DND-41 (cell line): ENCODE measurements at regions not wholly inside any gene's neighbourhood (a gene's known extent, or its start where the extent isn't known, plus 50 kb on each side); places are given as distances from the start of the nearest gene placed in this dataset.

Source experiments
- ATAC-seq: fragments of 200-7000 bp; cut with Tn5 transposase; 3 replicates; pipeline ENCODE4 v1.9.1; 2021; ENCODE audit warnings: low read depth; ENCODE audit not compliant: insufficient read depth
- DNase-seq: peaks from one replicate; pipeline ENCODE4 v3.0.0-alpha.2; 2020
- H2AFZ ChIP-seq: 2 replicates; pipeline ENCODE4 v1.6.0; 2012; ENCODE audit warnings: low read depth, low read length
- H3K27ac ChIP-seq: 2 replicates; pipeline ENCODE4 v1.5.1; 2012; ENCODE audit warnings: low read length, inconsistent platforms
- H3K27me3 ChIP-seq: fragments of 200-600 bp; sonication (generic); 2 replicates; pipeline ENCODE4 v1.6.0; 2012; ENCODE audit warnings: low read length, mild to moderate bottlenecking, inconsistent platforms; ENCODE audit not compliant: insufficient read depth, poor library complexity
- H3K36me3 ChIP-seq: 2 replicates; pipeline ENCODE4 v1.5.1; 2012; ENCODE audit warnings: low read length, inconsistent platforms; ENCODE audit not compliant: insufficient read depth
- H3K4me1 ChIP-seq: 2 replicates; pipeline ENCODE4 v1.5.1; 2012; ENCODE audit warnings: mild to moderate bottlenecking, low read length; ENCODE audit not compliant: insufficient read depth
- H3K4me2 ChIP-seq: 2 replicates; pipeline ENCODE4 v1.6.0; 2012; ENCODE audit warnings: mild to moderate bottlenecking, moderate library complexity, low read length, inconsistent platforms; ENCODE audit not compliant: insufficient read depth
- H3K4me3 ChIP-seq, 2 experiments: fragments of 200-600 bp in 1 of 2; shearing (Covaris generic) in 1 of 2; 2 replicates each; pipeline ENCODE4 v1.5.1; 2012 to 2016; ENCODE audit warnings: inconsistent platforms in 2 of 2, low read length in 2 of 2, mild to moderate bottlenecking in 2 of 2, low read depth in 1 of 2, moderate library complexity in 1 of 2
- H3K79me2 ChIP-seq: 2 replicates; pipeline ENCODE4 v1.6.0; 2012; ENCODE audit warnings: low read length, inconsistent platforms; ENCODE audit not compliant: insufficient read depth
- H3K9ac ChIP-seq: 2 replicates; pipeline ENCODE4 v1.6.0; 2012; ENCODE audit warnings: low read depth, mild to moderate bottlenecking, inconsistent platforms, low read length, moderate library complexity
- H3K9me3 ChIP-seq: 2 replicates; pipeline ENCODE4 v1.5.1; 2012; ENCODE audit warnings: low read length, moderate library complexity, mild to moderate bottlenecking, inconsistent platforms; ENCODE audit not compliant: insufficient read depth, severe bottlenecking
- H4K20me1 ChIP-seq: 2 replicates; pipeline ENCODE4 v1.6.0; 2012; ENCODE audit warnings: low read length; ENCODE audit not compliant: insufficient read depth
- EZH2 ChIP-seq: IDR thresholded peaks from 3 replicates; pipeline ENCODE4 v1.6.1; 2012; ENCODE audit warnings: borderline replicate concordance, low read depth, mild to moderate bottlenecking, moderate library complexity, low read length, inconsistent platforms; ENCODE audit not compliant: severe bottlenecking
- TF ChIP-seq, protein P1 (sequence below): IDR thresholded peaks from 2 replicates; pipeline ENCODE4 v1.5.1; 2012; ENCODE audit warnings: borderline replicate concordance, low read length, moderate library complexity, mild to moderate bottlenecking; ENCODE audit not compliant: poor library complexity, severe bottlenecking; ENCODE audit errors: extremely low read depth

DNA sequence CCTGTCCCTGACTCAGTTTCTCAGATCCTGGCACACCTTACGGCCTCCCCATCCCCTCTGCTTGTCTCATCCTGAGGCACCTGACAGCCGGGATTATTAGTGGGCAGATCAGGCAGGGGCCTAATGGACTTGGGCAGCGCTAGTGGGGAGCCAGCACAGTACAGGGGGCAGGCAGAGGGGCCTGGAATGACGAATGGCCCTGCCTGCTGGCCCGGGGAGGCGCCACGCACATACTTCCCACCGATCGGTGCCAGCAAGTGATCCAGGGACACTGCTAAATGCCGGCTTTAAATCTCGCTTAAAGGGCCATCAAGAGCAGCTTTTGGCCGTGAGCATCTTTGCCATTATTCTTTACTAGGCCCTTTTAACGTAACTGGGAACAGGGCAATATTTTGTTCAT is 188.4 kb downstream of the DHX35 start:
- TF ChIP-seq, protein P1, sequence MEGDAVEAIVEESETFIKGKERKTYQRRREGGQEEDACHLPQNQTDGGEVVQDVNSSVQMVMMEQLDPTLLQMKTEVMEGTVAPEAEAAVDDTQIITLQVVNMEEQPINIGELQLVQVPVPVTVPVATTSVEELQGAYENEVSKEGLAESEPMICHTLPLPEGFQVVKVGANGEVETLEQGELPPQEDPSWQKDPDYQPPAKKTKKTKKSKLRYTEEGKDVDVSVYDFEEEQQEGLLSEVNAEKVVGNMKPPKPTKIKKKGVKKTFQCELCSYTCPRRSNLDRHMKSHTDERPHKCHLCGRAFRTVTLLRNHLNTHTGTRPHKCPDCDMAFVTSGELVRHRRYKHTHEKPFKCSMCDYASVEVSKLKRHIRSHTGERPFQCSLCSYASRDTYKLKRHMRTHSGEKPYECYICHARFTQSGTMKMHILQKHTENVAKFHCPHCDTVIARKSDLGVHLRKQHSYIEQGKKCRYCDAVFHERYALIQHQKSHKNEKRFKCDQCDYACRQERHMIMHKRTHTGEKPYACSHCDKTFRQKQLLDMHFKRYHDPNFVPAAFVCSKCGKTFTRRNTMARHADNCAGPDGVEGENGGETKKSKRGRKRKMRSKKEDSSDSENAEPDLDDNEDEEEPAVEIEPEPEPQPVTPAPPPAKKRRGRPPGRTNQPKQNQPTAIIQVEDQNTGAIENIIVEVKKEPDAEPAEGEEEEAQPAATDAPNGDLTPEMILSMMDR, result no peak
- no peak for TF ChIP-seq EZH2
- H4K20me1 ChIP-seq, result no peaks in the 10 kb centered on the region
- H3K4me1 ChIP-seq, result no peaks in the 10 kb centered on the region
- H3K36me3 ChIP-seq, result no peaks in the 10 kb centered on the region
- no peaks in the 10 kb centered on the region for H3K9me3 ChIP-seq
- no peak overlapping the region for H2AFZ ChIP-seq
- H3K27me3 ChIP-seq, result no peaks in the 10 kb centered on the region
- no peak overlapping the region for H3K27ac ChIP-seq
- H3K79me2 ChIP-seq, result no peaks in the 10 kb centered on the region
- no peak overlapping the region for H3K4me3 ChIP-seq
- no peak overlapping the region for H3K9ac ChIP-seq
- ATAC-seq, result no peak
- H3K4me2 ChIP-seq, result no peak overlapping the region
- no peak for DNase-seq

GRCh38 chr20:39146394-39146793 is 184.2 kb downstream of the DHX35 start:
- Histone ChIP-seq H3K36me3 (no peaks in the 10 kb centered on the region), H3K4me1 (peaks cover 10% of the 10 kb centered on the region), H3K27me3 (no peaks in the 10 kb centered on the region), H3K9ac (no peak overlapping the region), H3K27ac (no peak overlapping the region), H3K4me3 (no peak overlapping the region), H3K79me2 (no peaks in the 10 kb centered on the region), H2AFZ (no peak overlapping the region), H4K20me1 (no peaks in the 10 kb centered on the region), H3K9me3 (no peaks in the 10 kb centered on the region), H3K4me2 (no peak overlapping the region)
- TF ChIP-seq, protein P1, result no peak
- TF ChIP-seq EZH2, result no peak
- no peak for ATAC-seq
- no peak for DNase-seq

- no peak overlapping the region for H3K27ac ChIP-seq
- ATAC-seq (no peak), DNase-seq (no peak)
- H2AFZ ChIP-seq, result no peak overlapping the region
- H3K4me3 ChIP-seq, result no peak overlapping the region
- H3K36me3 ChIP-seq, result no peaks in the 10 kb centered on the region
- peaks cover 10% of the 10 kb centered on the region for H3K4me1 ChIP-seq
- no peaks in the 10 kb centered on the region for H3K79me2 ChIP-seq
- no peaks in the 10 kb centered on the region for H3K9me3 ChIP-seq
- no peak for TF ChIP-seq EZH2
- TF ChIP-seq, protein P1, result no peak
- H3K9ac ChIP-seq, result no peak overlapping the region
- no peak overlapping the region for H3K4me2 ChIP-seq
- no peaks in the 10 kb centered on the region for H4K20me1 ChIP-seq
- H3K27me3 ChIP-seq, result no peaks in the 10 kb centered on the region
Measured at GRCh38 chr20:39145921-39146320, 183.8 kb downstream of the DHX35 start.

DNA sequence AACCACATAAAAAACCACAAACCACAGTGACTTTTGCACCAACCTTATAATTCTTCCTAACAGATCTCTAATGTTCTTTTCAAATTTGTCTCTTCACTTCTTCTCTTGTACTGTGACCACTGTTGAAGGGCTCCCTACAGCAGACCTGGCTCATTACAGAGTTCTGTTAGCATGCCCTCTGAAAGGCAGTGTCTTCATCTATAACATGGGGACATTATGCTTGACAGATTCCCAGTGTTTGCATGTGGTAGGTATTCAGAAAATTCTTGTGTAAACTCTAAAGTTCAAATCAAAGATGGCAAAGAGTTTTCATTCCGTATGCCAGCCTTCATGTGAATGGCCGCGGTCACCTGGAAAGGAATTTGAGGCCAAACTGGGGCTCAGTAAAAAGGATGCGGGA is 182.6 kb downstream of the DHX35 start:
- Histone ChIP-seq H3K9ac (no peak overlapping the region), H3K79me2 (no peaks in the 10 kb centered on the region), H3K9me3 (no peaks in the 10 kb centered on the region), H3K4me2 (no peak overlapping the region), H3K36me3 (no peaks in the 10 kb centered on the region), H3K4me1 (peaks cover 10% of the 10 kb centered on the region), H4K20me1 (no peaks in the 10 kb centered on the region), H3K4me3 (no peak overlapping the region), H2AFZ (no peak overlapping the region), H3K27me3 (no peaks in the 10 kb centered on the region), H3K27ac (no peak overlapping the region)
- ATAC-seq, result peak; percentile 55; the same call in 2 of the 3 replicates
- no peak for DNase-seq
- no peak for TF ChIP-seq EZH2
- TF ChIP-seq, protein P1, result no peak
